ENCODE measurements at regions not wholly inside any gene's neighbourhood (a gene's known extent, or its start where the extent isn't known, plus 50 kb on each side); places are given as distances from the start of the nearest gene placed in this dataset.

GRCh38 chr6:169160091-169160854 is 93.4 kb downstream of the THBS2 start:
- WGBS: 87% methylated on average over 19 of the region's 22 CpGs
- no peaks in the 10 kb centered on the region for H3K9me3 ChIP-seq
- intact Hi-C loops (cut with DNase I): no loop called here
- no peaks in the 10 kb centered on the region for H3K36me3 ChIP-seq
- no peak for DNase-seq (ENCODE audit: low spot score)
- H3K4me3 ChIP-seq: no peak overlapping the region
- TF ChIP-seq POLR2AphosphoS5 (IDR thresholded peaks at IDR 0.05) (no peak), POLR2A (IDR thresholded peaks at IDR 0.05) (no peak)
- TF ChIP-seq, protein P1, sequence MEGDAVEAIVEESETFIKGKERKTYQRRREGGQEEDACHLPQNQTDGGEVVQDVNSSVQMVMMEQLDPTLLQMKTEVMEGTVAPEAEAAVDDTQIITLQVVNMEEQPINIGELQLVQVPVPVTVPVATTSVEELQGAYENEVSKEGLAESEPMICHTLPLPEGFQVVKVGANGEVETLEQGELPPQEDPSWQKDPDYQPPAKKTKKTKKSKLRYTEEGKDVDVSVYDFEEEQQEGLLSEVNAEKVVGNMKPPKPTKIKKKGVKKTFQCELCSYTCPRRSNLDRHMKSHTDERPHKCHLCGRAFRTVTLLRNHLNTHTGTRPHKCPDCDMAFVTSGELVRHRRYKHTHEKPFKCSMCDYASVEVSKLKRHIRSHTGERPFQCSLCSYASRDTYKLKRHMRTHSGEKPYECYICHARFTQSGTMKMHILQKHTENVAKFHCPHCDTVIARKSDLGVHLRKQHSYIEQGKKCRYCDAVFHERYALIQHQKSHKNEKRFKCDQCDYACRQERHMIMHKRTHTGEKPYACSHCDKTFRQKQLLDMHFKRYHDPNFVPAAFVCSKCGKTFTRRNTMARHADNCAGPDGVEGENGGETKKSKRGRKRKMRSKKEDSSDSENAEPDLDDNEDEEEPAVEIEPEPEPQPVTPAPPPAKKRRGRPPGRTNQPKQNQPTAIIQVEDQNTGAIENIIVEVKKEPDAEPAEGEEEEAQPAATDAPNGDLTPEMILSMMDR (IDR thresholded peaks at IDR 0.05): no peak
- no peak overlapping the region for H3K27ac ChIP-seq
- H3K4me1 ChIP-seq (replicated peaks): no peaks in the 10 kb centered on the region
- no peaks in the 10 kb centered on the region for H3K27me3 ChIP-seq (replicated peaks; ENCODE audit: insufficient read depth)

DNA sequence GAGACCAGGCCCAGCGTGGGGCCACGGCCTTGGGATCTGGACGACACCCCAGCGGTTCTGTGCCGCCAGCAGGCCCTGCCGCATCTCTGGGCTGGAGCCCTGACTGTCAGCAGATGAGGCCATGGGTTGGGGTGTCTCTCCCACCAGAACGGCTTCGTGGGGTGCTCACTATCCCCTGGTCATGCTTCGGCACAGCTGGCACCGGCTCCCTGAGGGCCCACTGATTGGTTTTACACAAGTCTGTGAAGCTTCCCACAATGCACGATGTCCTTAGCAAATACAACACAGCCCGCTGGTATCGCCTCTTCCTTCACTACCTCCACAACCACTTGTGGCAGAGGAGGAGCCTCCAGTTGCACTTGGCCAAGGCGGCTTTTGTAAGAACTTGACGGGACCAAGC is 94.3 kb downstream of the THBS2 start:
- TF ChIP-seq, protein P1 (IDR thresholded peaks at IDR 0.05): no peak
- TF ChIP-seq POLR2A (IDR thresholded peaks at IDR 0.05) (no peak), POLR2AphosphoS5 (IDR thresholded peaks at IDR 0.05) (no peak)
- intact Hi-C loops (cut with DNase I): no loop called here
- H3K27ac ChIP-seq: no peak overlapping the region
- no peaks in the 10 kb centered on the region for H3K27me3 ChIP-seq (replicated peaks; ENCODE audit: insufficient read depth)
- H3K36me3 ChIP-seq: no peaks in the 10 kb centered on the region
- H3K4me3 ChIP-seq: no peak overlapping the region
- no peaks in the 10 kb centered on the region for H3K9me3 ChIP-seq
- H3K4me1 ChIP-seq (replicated peaks): no peaks in the 10 kb centered on the region
- WGBS: 89% methylated on average over 15 of the region's 15 CpGs
- DNase-seq (ENCODE audit: low spot score): no peak

DNA sequence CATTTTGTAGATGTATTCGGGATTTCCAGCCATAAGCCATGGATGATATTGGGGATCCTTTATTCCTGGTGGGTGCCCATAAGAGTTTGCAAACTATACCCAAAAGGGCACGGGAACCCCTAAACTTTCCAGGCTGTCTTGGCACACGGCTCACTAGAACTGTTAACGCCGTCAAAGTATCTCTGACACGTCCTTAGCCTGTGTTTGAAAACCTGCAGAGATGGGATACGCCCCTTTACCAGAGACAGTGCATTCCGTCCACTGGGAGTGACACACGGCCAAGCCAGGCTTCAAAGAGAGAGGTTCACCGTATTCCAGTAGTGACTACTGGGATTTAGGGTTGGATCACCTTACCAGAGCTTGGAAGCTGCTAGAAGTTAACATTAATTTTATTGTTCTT is 95.0 kb downstream of the THBS2 start:
- no peaks in the 10 kb centered on the region for H3K9me3 ChIP-seq
- H3K27me3 ChIP-seq (replicated peaks; ENCODE audit: insufficient read depth): no peaks in the 10 kb centered on the region
- WGBS: 41% methylated on average over 10 of the region's 10 CpGs
- no peak for DNase-seq (ENCODE audit: low spot score)
- no peaks in the 10 kb centered on the region for H3K4me1 ChIP-seq (replicated peaks)
- no peaks in the 10 kb centered on the region for H3K36me3 ChIP-seq
- no peak overlapping the region for H3K27ac ChIP-seq
- H3K4me3 ChIP-seq: no peak overlapping the region
- TF ChIP-seq POLR2A (IDR thresholded peaks at IDR 0.05): no peak
- no peak for TF ChIP-seq POLR2AphosphoS5 (IDR thresholded peaks at IDR 0.05)
- TF ChIP-seq, protein P1 (IDR thresholded peaks at IDR 0.05): no peak
- intact Hi-C loops (cut with DNase I): no loop called here

GRCh38 chr6:169158174-169158573 is 95.5 kb downstream of the THBS2 start:
- H3K4me3 ChIP-seq: no peak overlapping the region
- TF ChIP-seq, protein P1 (IDR thresholded peaks at IDR 0.05): no peak
- H3K27me3 ChIP-seq (replicated peaks; ENCODE audit: insufficient read depth): no peaks in the 10 kb centered on the region
- no peaks in the 10 kb centered on the region for H3K36me3 ChIP-seq
- no peak for DNase-seq (ENCODE audit: low spot score)
- no peaks in the 10 kb centered on the region for H3K9me3 ChIP-seq
- intact Hi-C loops (cut with DNase I): no loop called here
- no peak overlapping the region for H3K27ac ChIP-seq
- H3K4me1 ChIP-seq (replicated peaks): no peaks in the 10 kb centered on the region
- 8% methylated on average over 10 of the region's 10 CpGs for WGBS
